SHP77 (cell line): ENCODE measurements at regions not wholly inside any gene's neighbourhood (a gene's known extent, or its start where the extent isn't known, plus 50 kb on each side); places are given as distances from the start of the nearest gene placed in this dataset.

Source experiments
- DNase-seq, 2 experiments: peaks; one replicate each; lab custom pipeline; 2025; lab: John Stamatoyannopoulos, UW

DNA sequence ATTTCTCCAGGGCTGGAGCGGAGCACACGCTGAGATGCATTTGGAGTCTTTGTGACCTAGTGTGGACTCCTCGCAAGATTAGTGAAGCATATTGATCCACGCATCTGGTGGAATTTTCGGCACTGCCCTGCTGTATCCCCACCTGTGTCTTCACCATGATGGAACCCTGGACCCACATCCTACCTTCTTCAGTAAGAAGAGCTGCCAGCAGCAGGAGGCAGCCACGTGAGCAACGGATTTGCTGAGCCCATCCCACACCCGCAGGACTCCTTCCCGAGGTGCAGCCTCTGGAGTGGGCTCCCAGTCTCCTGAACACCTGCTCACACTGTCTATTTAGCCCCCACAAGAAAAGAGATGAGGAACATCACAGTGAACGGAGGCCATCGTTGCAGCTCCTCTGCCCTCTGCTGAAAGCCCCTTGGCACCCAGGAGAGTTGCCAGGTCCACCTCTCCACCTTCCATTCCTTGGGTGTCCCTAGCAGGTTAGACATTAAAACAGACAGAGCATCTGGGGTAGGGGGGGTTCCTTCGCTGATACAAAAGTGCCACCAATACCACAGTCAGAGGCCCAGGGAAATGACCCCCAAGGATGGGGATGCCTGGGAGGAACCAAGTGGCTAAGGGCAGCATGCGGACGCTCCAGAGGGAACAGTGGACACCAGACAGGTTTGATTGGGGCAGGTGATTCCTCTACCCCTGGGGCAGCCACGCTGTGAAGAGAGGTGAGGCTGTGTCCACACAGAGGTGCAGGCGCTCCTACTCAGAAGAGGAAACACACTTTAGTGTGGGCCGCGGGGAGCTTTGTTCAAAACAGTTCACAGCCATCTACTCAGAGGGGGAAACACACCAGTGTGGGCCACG lies 302.8 kb upstream of the SALL3 start:
- DNase-seq = no peak

DNA sequence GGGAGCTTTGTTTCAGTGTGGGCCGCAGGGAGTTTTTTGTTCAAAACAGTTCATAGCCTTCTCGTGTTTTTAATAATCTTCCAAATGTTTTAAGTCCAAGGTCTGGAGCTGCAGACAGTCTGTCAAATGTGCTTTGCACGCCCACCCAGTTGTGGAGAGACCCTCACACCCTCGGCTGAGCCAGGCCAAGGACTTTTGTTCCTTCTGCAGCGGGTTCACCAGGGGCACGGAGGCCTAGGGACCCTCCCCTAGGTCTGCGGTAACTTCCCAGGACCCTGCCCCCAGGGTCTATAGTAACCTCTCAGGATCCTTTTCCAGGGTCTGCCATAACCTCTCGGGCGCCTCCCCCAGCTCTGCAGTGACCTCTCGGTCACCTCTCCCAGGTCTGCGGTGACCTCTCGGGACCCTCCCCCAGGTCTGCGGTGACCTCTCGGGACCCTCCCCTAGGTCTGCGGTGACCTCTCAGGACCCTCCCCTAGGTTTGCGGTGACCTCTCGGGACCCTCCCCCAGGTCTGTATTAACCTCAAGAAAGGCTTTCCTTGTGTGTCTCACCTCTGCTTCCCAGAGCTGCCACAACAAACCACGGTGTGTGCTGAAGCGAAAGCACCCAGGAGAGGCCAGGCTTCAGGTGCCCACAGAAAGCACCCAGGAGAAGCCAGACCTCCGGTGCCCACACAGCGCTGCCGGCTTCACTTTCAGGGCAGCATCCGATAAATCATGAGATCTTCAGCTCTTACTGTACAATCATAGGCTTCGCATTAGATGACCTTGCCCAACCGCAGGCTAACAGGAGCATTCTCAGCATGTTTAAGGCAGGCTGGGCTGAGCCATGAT lies 301.9 kb upstream of the SALL3 start:
- no peak for DNase-seq

DNA sequence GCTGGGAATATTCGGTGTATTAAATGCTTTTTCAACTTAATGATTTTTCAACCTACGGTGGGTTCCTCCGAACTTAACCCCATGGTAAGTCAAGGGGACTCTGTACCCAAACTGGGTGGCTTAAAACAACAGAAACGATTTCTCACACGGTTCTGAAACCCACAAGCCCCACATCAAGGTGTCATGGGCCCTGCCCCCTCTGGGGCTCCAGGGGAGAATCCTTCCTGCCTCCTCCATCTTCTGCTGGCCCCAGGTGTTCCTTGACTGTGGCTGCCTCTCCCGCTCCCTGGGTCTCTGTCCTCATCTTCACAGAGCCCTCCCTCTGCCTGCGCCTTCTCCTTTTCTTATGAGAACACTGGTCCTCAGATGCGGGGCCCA lies 301.3 kb upstream of the SALL3 start:
- DNase-seq = no peak

DNA sequence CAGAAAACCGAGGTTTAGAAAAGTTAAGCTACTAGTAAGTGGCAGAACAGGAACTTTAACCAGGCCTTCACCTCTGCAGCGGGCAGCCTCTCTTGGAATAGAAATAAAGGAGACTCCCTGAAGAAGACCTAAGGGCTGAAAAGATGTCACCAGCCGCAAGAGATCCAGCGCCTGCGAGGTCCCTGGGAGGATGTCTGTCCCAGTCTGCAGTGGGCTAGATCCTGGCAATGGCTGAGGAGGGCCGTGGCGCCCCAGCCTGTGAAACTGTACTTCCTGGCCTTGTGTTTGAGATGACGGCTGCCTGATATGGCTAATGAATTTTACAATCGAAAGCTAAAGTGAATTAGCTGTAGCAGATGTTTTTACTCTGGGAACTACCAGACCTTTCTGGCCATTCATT lies 300.6 kb upstream of the SALL3 start:
- no peak for DNase-seq

DNA sequence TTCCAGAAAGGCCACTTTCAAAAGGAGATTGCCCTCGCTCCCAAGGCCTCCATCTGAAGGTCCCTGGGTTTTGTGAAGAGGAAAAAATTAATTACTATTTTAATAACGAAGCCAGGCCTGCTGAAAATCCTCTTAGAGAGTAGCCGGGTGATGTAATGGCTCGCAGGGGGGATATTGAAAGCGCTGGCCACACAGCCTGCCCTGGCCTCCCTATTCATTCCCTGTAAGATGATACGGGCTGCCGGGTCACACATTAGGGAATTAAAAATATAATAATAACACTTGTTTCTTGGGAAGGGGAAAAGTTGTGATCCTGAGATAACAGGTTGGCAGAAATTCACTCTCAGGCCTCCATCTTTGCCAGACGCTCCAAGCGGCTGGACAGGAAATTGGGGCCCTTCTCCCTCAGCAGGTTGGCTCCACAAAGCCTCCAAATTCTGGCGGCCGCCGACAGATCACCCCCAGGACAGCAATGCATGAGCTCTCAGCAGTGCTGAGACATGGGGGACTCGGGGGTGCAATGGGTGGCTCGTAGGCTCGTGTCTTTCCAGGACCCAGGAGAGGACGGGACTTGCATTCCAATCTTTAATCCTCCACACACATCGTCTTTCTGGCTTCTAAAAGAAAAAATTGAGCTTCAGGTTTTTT lies 299.9 kb upstream of the SALL3 start:
- DNase-seq = no peak

DNA sequence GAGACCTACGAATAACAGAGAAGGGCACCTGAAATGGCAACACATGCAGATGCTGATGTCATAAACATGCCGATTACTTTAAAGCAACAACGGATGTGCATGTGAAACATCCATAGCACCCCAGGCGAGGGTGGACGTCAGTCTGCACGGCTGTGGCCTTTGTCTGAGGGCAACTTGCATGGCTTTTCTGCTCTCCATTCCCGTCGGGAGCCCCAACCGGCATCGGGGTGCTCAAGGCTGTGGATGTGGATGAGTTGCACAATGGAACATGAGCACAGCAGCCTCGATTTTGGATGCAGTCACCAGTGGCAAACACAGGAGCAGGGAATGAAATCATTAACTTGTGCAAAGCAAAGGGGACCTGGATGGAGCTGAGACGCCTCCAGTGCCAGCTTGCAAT lies 298.2 kb upstream of the SALL3 start:
- DNase-seq = no peak

DNA sequence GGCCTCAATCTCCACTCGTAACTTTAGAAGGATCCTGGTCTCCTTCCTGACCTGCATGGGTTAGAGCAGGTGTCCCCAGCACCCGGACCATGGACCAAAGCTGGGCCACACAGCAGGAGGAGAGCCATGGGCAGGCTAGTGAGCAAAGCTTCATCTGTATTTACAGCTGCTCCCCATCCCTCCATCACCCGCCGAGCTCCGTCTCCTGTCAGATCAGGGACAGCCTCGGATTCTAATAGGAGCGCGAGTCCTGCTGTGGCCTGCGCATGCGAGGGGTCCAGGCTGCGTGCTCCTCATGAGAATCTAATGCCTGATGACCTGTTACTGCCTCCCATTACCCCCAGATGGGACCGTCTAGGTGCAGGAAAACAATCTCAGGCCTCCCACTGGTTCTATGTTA lies 297.7 kb upstream of the SALL3 start:
- DNase-seq = no peak

DNA sequence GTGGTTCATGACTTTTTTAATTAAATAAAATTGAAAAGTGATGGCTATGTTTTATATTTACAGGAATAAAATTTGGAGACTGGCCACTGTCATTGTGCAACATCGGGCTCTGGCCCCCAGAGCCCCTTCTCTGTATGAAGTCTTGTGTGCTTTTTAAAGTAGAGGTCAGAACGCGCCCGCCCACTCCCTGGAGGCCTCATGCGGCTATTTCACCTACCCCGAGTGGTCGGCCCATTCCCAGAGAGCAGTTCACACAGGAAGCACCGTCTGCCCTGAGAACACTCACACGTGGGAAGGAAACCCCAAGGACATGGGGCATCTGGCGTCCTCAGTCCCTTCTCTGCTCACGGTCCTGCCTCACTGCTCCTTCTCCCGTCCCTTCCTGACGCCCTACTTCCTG lies 296.9 kb upstream of the SALL3 start:
- DNase-seq = no peak

DNA sequence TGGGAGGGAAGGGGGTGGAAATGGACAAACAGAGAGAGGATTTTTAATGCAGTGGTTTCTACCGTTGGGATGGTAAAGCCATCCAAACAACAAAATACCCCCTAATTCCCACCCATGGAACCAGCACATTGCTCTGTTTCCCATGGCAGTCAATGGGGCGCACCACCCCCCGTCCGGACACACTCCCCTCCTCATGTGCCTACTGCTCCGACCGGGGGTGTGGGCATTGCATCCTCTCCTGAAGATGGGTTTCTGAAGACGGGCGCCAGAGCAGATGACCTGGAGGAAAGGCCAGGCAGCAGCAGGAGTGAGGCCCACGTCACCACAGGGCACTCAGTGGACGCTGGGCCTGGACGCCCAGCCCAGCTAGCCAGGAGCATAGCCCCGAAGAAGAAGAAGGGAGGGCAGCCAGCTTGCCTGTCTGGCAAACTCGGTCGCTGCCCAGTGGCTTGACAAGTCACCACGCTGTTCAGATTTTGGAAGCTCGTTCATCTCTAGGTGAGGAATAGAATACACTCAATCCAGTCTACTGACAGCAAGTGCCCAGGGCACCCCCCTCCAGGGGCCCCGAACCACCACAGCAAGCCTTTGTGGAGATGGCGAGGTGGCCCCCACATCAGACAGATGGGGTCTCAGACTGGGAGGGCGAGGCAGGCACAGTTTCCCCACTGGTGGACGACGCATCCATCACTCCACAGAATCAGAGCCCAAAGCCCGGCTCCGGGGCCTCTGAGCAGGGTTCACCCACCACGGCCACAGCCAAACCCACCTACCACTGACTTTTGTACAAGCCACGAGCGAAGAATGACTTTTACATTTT lies 296.2 kb upstream of the SALL3 start:
- DNase-seq = no peak

DNA sequence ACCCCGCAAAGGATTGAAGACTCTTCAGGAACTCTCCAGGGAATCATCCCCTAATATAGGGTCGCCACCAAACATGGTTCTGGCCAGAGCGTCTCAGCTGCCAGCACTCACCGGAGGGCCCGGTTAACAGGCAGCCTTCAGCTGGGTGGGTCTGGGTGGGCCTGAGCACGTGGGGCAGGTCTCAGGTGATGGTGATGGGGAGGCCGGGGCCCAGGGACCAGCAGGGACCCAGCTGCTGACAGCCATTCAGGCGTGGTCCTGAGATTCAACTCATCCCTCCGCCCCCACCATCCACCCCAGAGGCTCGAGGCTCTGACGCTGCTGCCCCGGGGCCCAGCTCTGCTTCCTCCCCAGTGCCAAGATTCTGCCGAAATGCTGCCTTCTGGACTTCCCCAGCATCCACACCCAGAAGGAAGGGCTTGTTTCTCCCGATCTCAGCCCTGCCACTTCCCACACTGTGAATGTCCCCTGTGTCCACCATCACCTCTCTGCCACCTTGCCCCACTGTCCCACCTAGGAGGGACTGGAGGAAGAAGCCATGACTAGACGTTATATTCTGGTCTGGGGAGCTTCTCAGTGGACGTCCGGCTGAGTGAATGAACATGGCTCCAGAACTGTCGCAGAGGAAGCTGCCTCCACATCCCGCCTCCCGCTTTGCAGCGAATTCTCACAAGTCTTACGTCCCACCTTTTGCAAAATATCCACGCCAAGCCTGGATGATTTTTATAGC lies 294.2 kb upstream of the SALL3 start:
- no peak for DNase-seq

DNA sequence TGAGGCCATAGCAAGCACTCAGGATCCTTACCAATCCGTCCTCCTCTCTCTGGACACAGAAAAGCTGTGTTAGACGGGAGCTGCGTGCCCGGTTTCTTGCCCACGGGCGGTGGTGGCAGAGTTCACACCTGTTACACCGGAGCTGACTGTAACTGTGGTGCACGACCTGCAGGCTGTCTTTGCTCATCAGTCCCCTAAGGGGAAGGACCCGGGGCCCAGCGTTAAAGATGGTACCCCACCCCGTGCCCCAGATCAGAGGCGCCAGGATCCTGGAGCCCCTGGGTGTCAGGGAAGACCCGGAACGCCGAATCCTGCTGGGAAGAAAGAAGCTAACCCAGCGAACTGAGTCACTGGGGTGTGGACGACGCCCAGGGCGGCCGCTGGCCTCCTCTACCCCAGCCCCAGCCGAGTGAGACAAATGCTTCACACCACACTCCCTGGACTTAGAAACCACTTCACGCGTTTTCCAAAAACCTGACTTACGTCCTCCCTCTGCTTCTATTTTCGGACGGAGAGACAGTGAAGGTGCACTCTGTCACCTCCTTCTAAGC lies 293.6 kb upstream of the SALL3 start:
- DNase-seq = no peak

DNA sequence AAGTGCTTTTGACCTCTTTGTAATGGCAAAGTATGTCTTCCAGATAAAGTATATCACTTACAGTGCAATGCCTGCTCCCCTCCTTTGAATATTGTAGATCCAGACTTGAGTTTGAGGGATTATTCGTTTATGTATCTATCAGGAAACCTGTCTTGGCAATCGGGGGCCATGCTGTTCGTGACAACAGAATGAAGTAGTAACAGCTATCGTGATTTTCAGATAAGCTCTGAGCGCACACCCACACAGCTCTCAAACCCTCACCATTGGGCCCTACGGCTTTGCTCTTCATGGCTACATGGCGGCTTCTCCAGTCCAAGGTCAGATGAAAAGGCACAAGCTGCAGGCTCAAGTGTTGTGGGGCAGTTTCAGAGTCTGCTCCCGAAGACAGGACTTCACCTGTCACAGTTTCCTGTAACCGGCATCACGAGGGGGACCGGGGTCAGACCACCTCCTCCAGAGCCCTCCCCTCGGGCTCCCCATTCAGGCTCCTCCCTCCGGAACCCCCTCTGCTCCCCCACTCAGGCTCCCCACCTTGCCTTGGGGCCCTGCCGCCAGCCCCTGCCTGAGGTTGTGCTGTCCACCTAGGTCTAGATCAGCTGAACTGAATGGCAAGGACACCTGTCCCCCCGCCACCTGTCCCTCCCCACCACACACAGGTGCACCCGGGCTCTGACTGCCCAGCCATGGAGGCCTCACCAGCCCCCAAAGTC lies 292.5 kb upstream of the SALL3 start:
- DNase-seq = no peak

DNA sequence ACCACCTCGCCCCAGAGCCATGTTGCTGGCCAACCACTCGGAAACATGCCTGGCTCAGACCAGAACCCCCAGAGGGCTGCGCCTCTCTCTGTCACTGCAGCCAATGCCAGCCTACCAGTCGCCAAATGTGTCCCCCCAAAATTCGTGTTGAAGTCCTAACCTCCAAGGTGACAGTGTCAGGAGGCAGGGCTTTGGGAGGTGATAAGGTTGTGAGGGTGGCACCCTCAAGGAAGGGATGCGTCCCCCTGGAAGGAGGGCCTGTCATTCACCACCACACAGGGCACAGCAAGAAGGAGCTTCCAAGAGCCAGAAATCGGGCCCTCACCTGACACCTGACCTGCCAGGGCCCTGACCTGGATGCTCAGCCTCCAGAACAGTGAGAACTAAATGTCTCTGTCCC lies 291.9 kb upstream of the SALL3 start:
- DNase-seq = no peak

DNA sequence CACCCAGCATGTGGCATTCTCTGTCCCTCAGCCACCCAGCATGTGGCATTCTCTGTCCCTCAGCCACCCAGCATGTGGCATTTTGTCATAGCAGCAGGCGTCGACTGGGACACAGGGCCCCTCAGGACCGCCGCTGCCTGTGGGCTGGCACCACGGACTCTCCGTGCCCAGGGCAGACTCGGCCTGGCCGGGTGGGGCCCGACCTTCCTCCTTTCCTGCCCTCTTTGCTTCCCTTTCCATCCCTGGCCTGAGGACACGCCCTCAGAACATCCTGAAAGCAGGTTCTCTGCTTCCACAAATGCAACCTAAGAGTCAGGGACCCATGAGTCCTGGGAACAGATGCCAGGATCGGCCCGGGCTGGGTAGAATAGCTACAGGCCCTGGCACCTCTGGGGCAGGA lies 291.4 kb upstream of the SALL3 start:
- no peak for DNase-seq

DNA sequence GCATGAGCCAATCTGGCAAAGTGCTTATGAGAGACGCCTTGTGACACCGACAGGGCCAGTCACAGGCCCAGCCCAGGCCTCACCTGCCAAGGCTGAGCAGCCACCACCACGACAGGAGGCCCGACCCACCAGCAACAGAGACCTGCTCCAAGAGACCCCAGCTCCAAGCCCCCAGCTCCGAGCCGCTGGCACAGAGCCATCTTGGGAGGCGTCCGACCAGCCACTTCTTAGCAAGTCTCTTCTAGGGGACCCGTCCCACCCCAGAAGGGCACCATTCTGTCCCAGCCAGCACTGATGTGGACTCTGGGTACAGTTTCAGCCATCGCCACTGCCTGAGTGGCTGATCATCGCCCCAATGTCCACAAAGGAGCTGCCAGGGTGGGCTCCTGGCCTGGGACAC lies 290.7 kb upstream of the SALL3 start:
- DNase-seq = no peak

DNA sequence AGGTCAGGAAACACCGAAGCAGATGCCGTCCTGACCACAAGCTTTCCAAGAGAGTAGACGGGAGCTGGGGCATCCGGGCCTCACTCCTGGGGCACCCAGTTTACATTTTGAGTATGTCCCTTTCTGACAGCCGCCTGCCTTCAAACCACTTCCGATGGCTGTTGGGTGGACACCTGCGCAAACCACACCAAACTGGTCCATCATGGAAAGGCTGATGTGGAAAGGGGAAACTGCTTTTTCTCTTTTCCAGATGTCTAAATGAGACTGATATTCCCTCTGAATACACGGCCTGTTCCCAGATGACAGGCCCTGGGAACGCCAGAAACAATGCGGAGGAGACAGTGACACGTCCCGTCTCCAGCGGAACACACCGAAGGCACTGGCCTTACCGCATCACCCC lies 290.0 kb upstream of the SALL3 start:
- DNase-seq = no peak

DNA sequence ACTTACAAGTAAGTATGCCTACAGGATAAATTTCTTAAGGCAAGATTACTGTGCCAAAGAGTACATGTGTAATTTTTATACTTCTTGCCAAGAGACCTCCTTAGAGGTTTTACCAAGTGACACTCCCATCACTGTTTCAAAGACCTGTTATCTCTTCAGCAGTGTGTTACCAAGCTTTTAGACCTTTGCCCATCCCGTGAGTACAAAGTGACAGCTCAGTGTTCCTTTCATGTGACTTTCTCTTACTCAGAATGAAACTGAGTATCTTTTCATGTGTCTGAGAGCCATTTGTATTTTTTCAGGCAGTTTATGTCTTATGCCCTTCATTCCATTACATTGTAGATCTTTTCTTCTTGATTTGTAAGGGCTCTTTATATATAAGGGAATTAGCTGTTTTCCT lies 287.5 kb upstream of the SALL3 start:
- no peak for DNase-seq

DNA sequence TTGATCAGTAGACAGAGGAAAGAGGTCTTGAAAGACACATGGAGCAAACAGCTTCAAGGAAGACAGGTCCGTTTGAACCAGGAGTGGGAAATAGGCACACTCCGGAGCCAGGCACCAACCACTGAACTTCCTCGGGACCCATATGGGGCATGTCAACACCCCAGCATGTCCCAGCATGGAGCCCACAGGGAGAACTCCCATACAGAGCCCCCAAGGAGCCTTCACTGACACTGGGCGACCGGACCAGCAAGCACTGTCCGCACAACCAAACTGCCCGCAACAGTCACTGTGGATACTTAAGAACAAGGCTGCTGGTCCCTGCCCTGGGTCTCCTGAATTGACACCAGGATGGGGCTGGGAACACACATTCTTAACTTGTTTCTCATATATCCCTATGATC lies 286.2 kb upstream of the SALL3 start:
- DNase-seq = no peak

DNA sequence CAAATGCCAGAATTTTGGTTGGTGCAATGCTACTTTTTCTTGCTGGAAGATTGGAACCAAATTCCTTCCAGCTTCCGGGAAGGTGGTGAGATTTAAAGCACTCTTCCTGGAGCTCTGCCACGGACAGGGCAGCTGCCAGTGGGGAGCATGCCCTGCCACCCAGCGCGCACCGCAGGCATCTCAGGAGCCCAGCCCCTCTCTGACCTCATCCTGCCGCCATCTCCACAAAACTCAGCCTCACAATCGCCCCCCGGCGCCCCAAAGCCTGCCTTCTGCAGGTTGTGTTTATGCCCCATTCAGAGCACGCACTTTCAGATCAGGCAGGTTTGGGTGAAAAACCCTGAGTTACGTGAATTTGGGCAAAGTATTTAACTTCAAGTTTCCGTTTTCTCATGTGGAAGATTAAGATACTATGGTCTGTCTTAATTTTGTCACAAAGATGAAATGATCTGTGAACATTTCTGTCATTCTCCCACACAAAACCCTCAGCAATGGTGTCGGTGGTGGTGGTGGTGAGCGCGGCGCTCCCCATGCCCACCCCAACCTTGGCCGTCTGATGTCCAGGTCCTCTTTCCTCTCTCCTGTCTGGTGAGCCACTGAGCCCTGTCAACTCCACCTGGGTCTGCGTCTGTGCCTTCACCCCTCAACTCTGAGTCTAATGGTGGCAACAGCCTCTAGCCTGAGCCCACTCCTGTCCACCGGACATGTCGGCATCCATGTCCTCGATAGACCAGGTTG lies 282.8 kb upstream of the SALL3 start:
- DNase-seq = no peak

DNA sequence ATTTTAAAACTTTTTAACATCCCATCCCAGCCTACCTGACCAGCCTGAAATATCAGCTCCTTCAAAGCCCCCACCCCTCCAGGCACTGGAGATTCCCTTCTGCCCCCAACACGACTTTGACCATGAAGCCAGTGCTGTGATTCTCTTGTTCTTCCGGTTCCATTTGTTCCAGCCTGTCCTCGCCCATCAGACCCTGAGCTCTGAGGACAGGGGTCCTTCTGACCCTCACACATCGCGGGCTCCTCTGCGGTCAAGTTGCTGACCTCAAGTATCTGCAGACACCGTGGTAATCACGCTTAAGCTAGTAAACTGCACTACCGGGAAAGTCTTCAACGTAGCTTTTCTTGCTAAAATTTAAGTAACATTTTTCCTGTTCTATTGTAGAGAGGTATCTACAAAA lies 282.2 kb upstream of the SALL3 start:
- DNase-seq = no peak
